NCI-H1694 (cell line): ENCODE measurements at regions not wholly inside any gene's neighbourhood (a gene's known extent, or its start where the extent isn't known, plus 50 kb on each side); places are given as distances from the start of the nearest gene placed in this dataset.

Experiments
- DNase-seq: peaks from one replicate; lab custom pipeline; 2025; lab: John Stamatoyannopoulos, UW

- no peak for DNase-seq
Measured at GRCh38 chr4:22099896-22100295, 151.3 kb upstream of the KCNIP4 start.

- no peak for DNase-seq
Measured at GRCh38 chr4:22097596-22097995, 149.0 kb upstream of the KCNIP4 start.

- DNase-seq: no peak
Measured at GRCh38 chr4:22094217-22094616, 145.6 kb upstream of the KCNIP4 start.

GRCh38 chr4:22093126-22093525 is 144.6 kb upstream of the KCNIP4 start:
- no peak for DNase-seq

GRCh38 chr4:22091906-22092305 is 143.3 kb upstream of the KCNIP4 start:
- DNase-seq: no peak

- DNase-seq: no peak
Measured at GRCh38 chr4:22091352-22091717, 142.8 kb upstream of the KCNIP4 start.

- DNase-seq: no peak
Measured at GRCh38 chr4:22090661-22091351, 142.2 kb upstream of the KCNIP4 start.

- no peak for DNase-seq
Measured at GRCh38 chr4:22077571-22077970, 129.0 kb upstream of the KCNIP4 start.

GRCh38 chr4:22072726-22073125 is 124.2 kb upstream of the KCNIP4 start:
- DNase-seq: no peak

GRCh38 chr4:22072240-22072639 is 123.7 kb upstream of the KCNIP4 start:
- no peak for DNase-seq

- DNase-seq: no peak
Measured at GRCh38 chr4:22071749-22072148, 123.2 kb upstream of the KCNIP4 start.

GRCh38 chr4:22070256-22070655 is 121.7 kb upstream of the KCNIP4 start:
- DNase-seq: no peak

GRCh38 chr4:22063613-22064012 is 115.0 kb upstream of the KCNIP4 start:
- no peak for DNase-seq

- DNase-seq: no peak
Measured at GRCh38 chr4:22062676-22063075, 114.1 kb upstream of the KCNIP4 start.

- DNase-seq: no peak
Measured at GRCh38 chr4:22055954-22056353, 107.4 kb upstream of the KCNIP4 start.

- no peak for DNase-seq
Measured at GRCh38 chr4:22052076-22052475, 103.5 kb upstream of the KCNIP4 start.

- no peak for DNase-seq
Measured at GRCh38 chr4:22048323-22048722, 99.8 kb upstream of the KCNIP4 start.

GRCh38 chr4:22047793-22048192 is 99.2 kb upstream of the KCNIP4 start:
- no peak for DNase-seq

- no peak for DNase-seq
Measured at GRCh38 chr4:22045051-22045630, 96.6 kb upstream of the KCNIP4 start.

GRCh38 chr4:22031423-22031822 is 82.9 kb upstream of the KCNIP4 start:
- no peak for DNase-seq

GRCh38 chr4:22030881-22031280 is 82.3 kb upstream of the KCNIP4 start:
- DNase-seq: no peak

- no peak for DNase-seq
Measured at GRCh38 chr4:22030307-22030706, 81.7 kb upstream of the KCNIP4 start.

- DNase-seq: no peak
Measured at GRCh38 chr4:22029803-22030202, 81.2 kb upstream of the KCNIP4 start.

GRCh38 chr4:22021106-22021505 is 72.5 kb upstream of the KCNIP4 start:
- no peak for DNase-seq
